Activated CD8-positive, alpha-beta T cell treated with anti-CD3 and anti-CD28 coated beads, Interleukin-2, amount 10 ng/mL, durations not matched to agents 7 days and 5 days (primary cell): ENCODE measurements at regions not wholly inside any gene's neighbourhood (a gene's known extent, or its start where the extent isn't known, plus 50 kb on each side); places are given as distances from the start of the nearest gene placed in this dataset.

Experiments used
- ATAC-seq: fragments of 150-1000 bp; cut with Tn5 transposase; one replicate; pipeline ENCODE4 v1.10.0; 2021; ENCODE audit warnings: moderate library complexity
- CTCF ChIA-PET: fragments of 350-600 bp; sonication (Branson Sonifier 250); formaldehyde crosslinking; loops from one replicate; lab custom pipeline; 2021; ENCODE audit warnings: antibody characterized with exemption; lab: Charles Lee
- POLR2A ChIA-PET: fragments of 350-600 bp; sonication (Branson Sonifier 250); formaldehyde crosslinking; loops from one replicate; lab custom pipeline; 2021; ENCODE audit warnings: antibody characterized with exemption; lab: Charles Lee
- DNase-seq: peaks from one replicate; pipeline ENCODE4 v3.0.0-alpha.2; 2020
- H3K27ac Mint-ChIP-seq: one replicate; pipeline ENCODE4 v1.8.0; 2021; ENCODE audit warnings: mild to moderate bottlenecking, mixed read lengths
- H3K27me3 Mint-ChIP-seq: one replicate; pipeline ENCODE4 v1.8.0; 2021; ENCODE audit warnings: low read depth, mixed read lengths
- H3K36me3 Mint-ChIP-seq: one replicate; pipeline ENCODE4 v1.8.0; 2021; ENCODE audit warnings: low read depth, mixed read lengths
- H3K4me1 Mint-ChIP-seq: one replicate; pipeline ENCODE4 v1.8.0; 2021; ENCODE audit warnings: low read depth, mixed read lengths
- H3K4me3 Mint-ChIP-seq: one replicate; pipeline ENCODE4 v1.8.0; 2021; ENCODE audit warnings: mild to moderate bottlenecking, mixed read lengths
- H3K9me3 Mint-ChIP-seq: one replicate; pipeline ENCODE4 v1.8.0; 2022; ENCODE audit warnings: mixed read lengths; ENCODE audit not compliant: insufficient read depth

GRCh38 chr4:124535003-124535402 lies 177.5 kb downstream of the ANKRD50 start:
- no peaks in the 10 kb centered on the region for H3K9me3 Mint-ChIP-seq
- ATAC-seq, result no peak
- no peaks in the 10 kb centered on the region for H3K36me3 Mint-ChIP-seq
- H3K4me1 Mint-ChIP-seq, result no peaks in the 10 kb centered on the region
- ChIA-PET POLR2A (no interaction called here), CTCF (no interaction called here)
- H3K4me3 Mint-ChIP-seq, result no peak overlapping the region
- H3K27me3 Mint-ChIP-seq, result no peaks in the 10 kb centered on the region
- no peak for DNase-seq
- no peak overlapping the region for H3K27ac Mint-ChIP-seq

- POLR2A ChIA-PET, result no interaction called here
- ATAC-seq, result no peak
- DNase-seq, result no peak
- CTCF ChIA-PET, result no interaction called here
- H3K4me3 Mint-ChIP-seq, result no peak overlapping the region
- H3K36me3 Mint-ChIP-seq, result no peaks in the 10 kb centered on the region
- no peaks in the 10 kb centered on the region for H3K27me3 Mint-ChIP-seq
- no peaks in the 10 kb centered on the region for H3K4me1 Mint-ChIP-seq
- no peaks in the 10 kb centered on the region for H3K9me3 Mint-ChIP-seq
- H3K27ac Mint-ChIP-seq, result no peak overlapping the region
These were observed 175.6 kb downstream of the ANKRD50 start for GRCh38 chr4:124536946-124537345.

GRCh38 chr4:124537971-124538370 lies 174.6 kb downstream of the ANKRD50 start:
- DNase-seq (no peak), ATAC-seq (no peak)
- Mint-ChIP-seq H3K9me3 (no peaks in the 10 kb centered on the region), H3K36me3 (no peaks in the 10 kb centered on the region), H3K27ac (no peak overlapping the region), H3K27me3 (no peaks in the 10 kb centered on the region), H3K4me1 (no peaks in the 10 kb centered on the region), H3K4me3 (no peak overlapping the region)
- POLR2A ChIA-PET, result no interaction called here
- CTCF ChIA-PET, result no interaction called here

- ChIA-PET POLR2A (no interaction called here), CTCF (no interaction called here)
- H3K27ac Mint-ChIP-seq, result no peak overlapping the region
- no peaks in the 10 kb centered on the region for H3K36me3 Mint-ChIP-seq
- DNase-seq (no peak), ATAC-seq (no peak)
- no peaks in the 10 kb centered on the region for H3K4me1 Mint-ChIP-seq
- no peaks in the 10 kb centered on the region for H3K9me3 Mint-ChIP-seq
- no peaks in the 10 kb centered on the region for H3K27me3 Mint-ChIP-seq
- H3K4me3 Mint-ChIP-seq, result no peak overlapping the region
These were observed 172.5 kb downstream of the ANKRD50 start for GRCh38 chr4:124540014-124540413.

GRCh38 chr4:124541652-124542420 lies 170.7 kb downstream of the ANKRD50 start:
- ChIA-PET CTCF (no interaction called here), POLR2A (no interaction called here)
- Mint-ChIP-seq H3K9me3 (no peaks in the 10 kb centered on the region), H3K27me3 (no peaks in the 10 kb centered on the region), H3K4me3 (no peak overlapping the region), H3K36me3 (no peaks in the 10 kb centered on the region), H3K4me1 (no peaks in the 10 kb centered on the region), H3K27ac (no peak overlapping the region)
- no peak for ATAC-seq
- DNase-seq, result no peak

- CTCF ChIA-PET, result no interaction called here
- no peaks in the 10 kb centered on the region for H3K27me3 Mint-ChIP-seq
- no peak overlapping the region for H3K4me3 Mint-ChIP-seq
- H3K27ac Mint-ChIP-seq, result no peak overlapping the region
- no peak for DNase-seq
- no peaks in the 10 kb centered on the region for H3K9me3 Mint-ChIP-seq
- no peak for ATAC-seq
- H3K4me1 Mint-ChIP-seq, result no peaks in the 10 kb centered on the region
- H3K36me3 Mint-ChIP-seq, result no peaks in the 10 kb centered on the region
- POLR2A ChIA-PET, result no interaction called here
These were observed 156.6 kb downstream of the ANKRD50 start for GRCh38 chr4:124555959-124556358.

GRCh38 chr4:124564121-124564520 lies 148.4 kb downstream of the ANKRD50 start:
- H3K4me1 Mint-ChIP-seq, result no peaks in the 10 kb centered on the region
- ChIA-PET CTCF (no interaction called here), POLR2A (no interaction called here)
- ATAC-seq (no peak), DNase-seq (no peak)
- no peaks in the 10 kb centered on the region for H3K9me3 Mint-ChIP-seq
- H3K27ac Mint-ChIP-seq, result no peak overlapping the region
- H3K36me3 Mint-ChIP-seq, result no peaks in the 10 kb centered on the region
- H3K27me3 Mint-ChIP-seq, result no peaks in the 10 kb centered on the region
- H3K4me3 Mint-ChIP-seq, result no peak overlapping the region

- no peaks in the 10 kb centered on the region for H3K36me3 Mint-ChIP-seq
- CTCF ChIA-PET, result no interaction called here
- no peak overlapping the region for H3K27ac Mint-ChIP-seq
These were observed 147.2 kb downstream of the ANKRD50 start for GRCh38 chr4:124565371-124565770.

GRCh38 chr4:124566030-124566429 lies 146.5 kb downstream of the ANKRD50 start:
- no peaks in the 10 kb centered on the region for H3K9me3 Mint-ChIP-seq
- DNase-seq, result no peak
- no peaks in the 10 kb centered on the region for H3K36me3 Mint-ChIP-seq
- ChIA-PET CTCF (no interaction called here), POLR2A (no interaction called here)
- no peaks in the 10 kb centered on the region for H3K4me1 Mint-ChIP-seq
- H3K27ac Mint-ChIP-seq, result no peak overlapping the region
- H3K4me3 Mint-ChIP-seq, result no peak overlapping the region
- no peak for ATAC-seq
- no peaks in the 10 kb centered on the region for H3K27me3 Mint-ChIP-seq

More at GRCh38 chr4:124565371-124565770, 147.2 kb downstream of the ANKRD50 start:
- POLR2A ChIA-PET, result no interaction called here
- DNase-seq, result no peak
- Mint-ChIP-seq H3K27me3 (no peaks in the 10 kb centered on the region), H3K4me1 (no peaks in the 10 kb centered on the region), H3K9me3 (no peaks in the 10 kb centered on the region), H3K4me3 (no peak overlapping the region)
- no peak for ATAC-seq

- H3K27ac Mint-ChIP-seq, result no peak overlapping the region
- no peaks in the 10 kb centered on the region for H3K27me3 Mint-ChIP-seq
- no peaks in the 10 kb centered on the region for H3K36me3 Mint-ChIP-seq
- no peak overlapping the region for H3K4me3 Mint-ChIP-seq
- no peaks in the 10 kb centered on the region for H3K4me1 Mint-ChIP-seq
- POLR2A ChIA-PET, result no interaction called here
- ATAC-seq (no peak), DNase-seq (no peak)
- no peaks in the 10 kb centered on the region for H3K9me3 Mint-ChIP-seq
- CTCF ChIA-PET, result no interaction called here
These were observed 139.5 kb downstream of the ANKRD50 start for GRCh38 chr4:124573056-124573455.

GRCh38 chr4:124579896-124580295 lies 132.6 kb downstream of the ANKRD50 start:
- CTCF ChIA-PET, result no interaction called here
- Mint-ChIP-seq H3K9me3 (no peaks in the 10 kb centered on the region), H3K4me3 (no peak overlapping the region), H3K4me1 (no peaks in the 10 kb centered on the region), H3K36me3 (no peaks in the 10 kb centered on the region), H3K27ac (no peak overlapping the region), H3K27me3 (no peaks in the 10 kb centered on the region)
- POLR2A ChIA-PET, result no interaction called here
- ATAC-seq (no peak), DNase-seq (no peak)

GRCh38 chr4:124583797-124584196 lies 128.7 kb downstream of the ANKRD50 start:
- Mint-ChIP-seq H3K36me3 (no peaks in the 10 kb centered on the region), H3K9me3 (no peaks in the 10 kb centered on the region), H3K4me1 (no peaks in the 10 kb centered on the region), H3K27me3 (no peaks in the 10 kb centered on the region), H3K4me3 (no peak overlapping the region), H3K27ac (no peak overlapping the region)
- ChIA-PET CTCF (no interaction called here), POLR2A (no interaction called here)
- ATAC-seq (no peak), DNase-seq (no peak)

- DNase-seq (no peak), ATAC-seq (no peak)
- Mint-ChIP-seq H3K36me3 (no peaks in the 10 kb centered on the region), H3K4me3 (no peak overlapping the region), H3K9me3 (no peaks in the 10 kb centered on the region), H3K27ac (no peak overlapping the region), H3K27me3 (no peaks in the 10 kb centered on the region), H3K4me1 (no peaks in the 10 kb centered on the region)
- POLR2A ChIA-PET, result no interaction called here
- CTCF ChIA-PET, result no interaction called here
These were observed 122.7 kb downstream of the ANKRD50 start for GRCh38 chr4:124589786-124590185.
